ENCODE measurements at regions not wholly inside any gene's neighbourhood (a gene's known extent, or its start where the extent isn't known, plus 50 kb on each side); places are given as distances from the start of the nearest gene placed in this dataset.
A peak's percentile ranks its signal among the peaks of the same experiment; 100 is the strongest.

GRCh38 chr1:201645956-201646355 lies 107.0 kb downstream of the NAV1 start:
- peaks cover 19% of the 10 kb centered on the region for H3K27me3 Mint-ChIP-seq (ENCODE audit: unreplicated experiment)
- H3K4me3 Mint-ChIP-seq (ENCODE audit: unreplicated experiment) = no peak overlapping the region
- peaks cover 19% of the 10 kb centered on the region for H3K36me3 Mint-ChIP-seq (ENCODE audit: low read depth, unreplicated experiment)
- no peak for TF ChIP-seq CTCF (IDR thresholded peaks at IDR 0.05; ENCODE audit: unreplicated experiment)
- no peaks in the 10 kb centered on the region for H3K9me3 Mint-ChIP-seq (ENCODE audit: unreplicated experiment)
- H3K27ac Mint-ChIP-seq (ENCODE audit: unreplicated experiment) = peak overlapping the region; percentile 11
- no peak for DNase-seq (ENCODE audit: low spot score)
- H3K4me1 Mint-ChIP-seq (ENCODE audit: unreplicated experiment) = peaks cover 39% of the 10 kb centered on the region

- peak overlapping the region; percentile 11 for H3K27ac Mint-ChIP-seq (ENCODE audit: unreplicated experiment)
- H3K36me3 Mint-ChIP-seq (ENCODE audit: low read depth, unreplicated experiment) = peaks cover 16% of the 10 kb centered on the region
- no peak for TF ChIP-seq CTCF (IDR thresholded peaks at IDR 0.05; ENCODE audit: unreplicated experiment)
- H3K27me3 Mint-ChIP-seq (ENCODE audit: unreplicated experiment) = peaks cover 15% of the 10 kb centered on the region
- H3K4me3 Mint-ChIP-seq (ENCODE audit: unreplicated experiment) = peak overlapping the region; percentile 11
- no peak for DNase-seq (ENCODE audit: low spot score)
- H3K4me1 Mint-ChIP-seq (ENCODE audit: unreplicated experiment) = peaks cover 42% of the 10 kb centered on the region
- H3K9me3 Mint-ChIP-seq (ENCODE audit: unreplicated experiment) = no peaks in the 10 kb centered on the region
These were observed 107.6 kb downstream of the NAV1 start for GRCh38 chr1:201646411-201647022.

GRCh38 chr1:201647094-201647493 lies 108.2 kb downstream of the NAV1 start:
- H3K4me1 Mint-ChIP-seq (ENCODE audit: unreplicated experiment) = peaks cover 46% of the 10 kb centered on the region
- TF ChIP-seq CTCF (IDR thresholded peaks at IDR 0.05; ENCODE audit: unreplicated experiment) = no peak
- no peaks in the 10 kb centered on the region for H3K9me3 Mint-ChIP-seq (ENCODE audit: unreplicated experiment)
- peaks cover 14% of the 10 kb centered on the region for H3K27me3 Mint-ChIP-seq (ENCODE audit: unreplicated experiment)
- no peak for DNase-seq (ENCODE audit: low spot score)
- peaks cover 19% of the 10 kb centered on the region for H3K36me3 Mint-ChIP-seq (ENCODE audit: low read depth, unreplicated experiment)
- H3K27ac Mint-ChIP-seq (ENCODE audit: unreplicated experiment) = no peak overlapping the region
- H3K4me3 Mint-ChIP-seq (ENCODE audit: unreplicated experiment) = peak overlapping the region; percentile 84

- H3K27me3 Mint-ChIP-seq (ENCODE audit: unreplicated experiment) = peaks cover 10% of the 10 kb centered on the region
- peaks cover 46% of the 10 kb centered on the region for H3K4me1 Mint-ChIP-seq (ENCODE audit: unreplicated experiment)
- no peak for TF ChIP-seq CTCF (IDR thresholded peaks at IDR 0.05; ENCODE audit: unreplicated experiment)
- H3K4me3 Mint-ChIP-seq (ENCODE audit: unreplicated experiment) = peak overlapping the region; percentile 84
- DNase-seq (ENCODE audit: low spot score) = no peak
- peak overlapping the region; percentile 89 for H3K27ac Mint-ChIP-seq (ENCODE audit: unreplicated experiment)
- peaks cover 19% of the 10 kb centered on the region for H3K36me3 Mint-ChIP-seq (ENCODE audit: low read depth, unreplicated experiment)
- H3K9me3 Mint-ChIP-seq (ENCODE audit: unreplicated experiment) = no peaks in the 10 kb centered on the region
These were observed 108.8 kb downstream of the NAV1 start for GRCh38 chr1:201647722-201648065.

- H3K4me3 Mint-ChIP-seq (ENCODE audit: unreplicated experiment) = peak overlapping the region; percentile 84
- H3K36me3 Mint-ChIP-seq (ENCODE audit: low read depth, unreplicated experiment) = peaks cover 19% of the 10 kb centered on the region
- peaks cover 12% of the 10 kb centered on the region for H3K27me3 Mint-ChIP-seq (ENCODE audit: unreplicated experiment)
- H3K9me3 Mint-ChIP-seq (ENCODE audit: unreplicated experiment) = no peaks in the 10 kb centered on the region
- TF ChIP-seq CTCF (IDR thresholded peaks at IDR 0.05; ENCODE audit: unreplicated experiment) = no peak
- peak; percentile 57 for DNase-seq (ENCODE audit: low spot score)
- no peak overlapping the region for H3K27ac Mint-ChIP-seq (ENCODE audit: unreplicated experiment)
- H3K4me1 Mint-ChIP-seq (ENCODE audit: unreplicated experiment) = peaks cover 48% of the 10 kb centered on the region
These were observed 109.4 kb downstream of the NAV1 start for GRCh38 chr1:201648066-201648906.
